GM13976 (cell line): ENCODE measurements at regions not wholly inside any gene's neighbourhood (a gene's known extent, or its start where the extent isn't known, plus 50 kb on each side); places are given as distances from the start of the nearest gene placed in this dataset.

Experiments used
- DNase-seq: peaks from one replicate; pipeline ENCODE4 v3.0.0; 2012; ENCODE audit warnings: low spot score
- in situ Hi-C: fragments of 300-500 bp; cut with MboI; formaldehyde crosslinking; loops from one replicate; pipeline ENCODE4 v1.12.0; 2022; ENCODE audit warnings: low sequenced_read_pairs, mixed read lengths, inconsistent platforms; ENCODE audit not compliant: unreplicated experiment
- TF ChIP-seq, protein P1 (sequence below): IDR thresholded peaks from 2 replicates; pipeline ENCODE4 v1.5.1; 2012; ENCODE audit warnings: borderline replicate concordance, mild to moderate bottlenecking; ENCODE audit not compliant: insufficient read depth; ENCODE audit errors: extremely low read depth, missing control alignments, control extremely low read depth

DNA sequence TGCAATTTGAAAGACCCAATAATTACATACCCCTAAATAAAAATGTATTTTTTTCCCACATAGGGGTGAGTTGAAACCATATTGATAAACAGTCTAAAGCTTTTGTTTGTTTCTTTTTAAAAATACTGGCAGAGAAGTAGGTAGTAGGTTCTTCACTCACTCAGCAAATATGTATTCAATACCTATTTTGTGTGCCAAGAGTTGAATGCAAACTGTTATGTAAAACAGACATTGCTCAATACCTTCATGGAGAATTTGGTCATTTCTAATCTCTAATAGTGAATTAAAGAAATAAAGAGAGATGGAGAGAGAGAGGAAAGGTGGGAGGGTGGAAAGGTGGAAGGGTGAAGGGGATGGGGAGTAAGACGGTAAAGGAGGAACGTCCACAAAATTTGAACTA, 589.9 kb upstream of the GNPDA2 start:
- in situ Hi-C loops, result no loop called here
- no peak for DNase-seq
- TF ChIP-seq, protein P1, sequence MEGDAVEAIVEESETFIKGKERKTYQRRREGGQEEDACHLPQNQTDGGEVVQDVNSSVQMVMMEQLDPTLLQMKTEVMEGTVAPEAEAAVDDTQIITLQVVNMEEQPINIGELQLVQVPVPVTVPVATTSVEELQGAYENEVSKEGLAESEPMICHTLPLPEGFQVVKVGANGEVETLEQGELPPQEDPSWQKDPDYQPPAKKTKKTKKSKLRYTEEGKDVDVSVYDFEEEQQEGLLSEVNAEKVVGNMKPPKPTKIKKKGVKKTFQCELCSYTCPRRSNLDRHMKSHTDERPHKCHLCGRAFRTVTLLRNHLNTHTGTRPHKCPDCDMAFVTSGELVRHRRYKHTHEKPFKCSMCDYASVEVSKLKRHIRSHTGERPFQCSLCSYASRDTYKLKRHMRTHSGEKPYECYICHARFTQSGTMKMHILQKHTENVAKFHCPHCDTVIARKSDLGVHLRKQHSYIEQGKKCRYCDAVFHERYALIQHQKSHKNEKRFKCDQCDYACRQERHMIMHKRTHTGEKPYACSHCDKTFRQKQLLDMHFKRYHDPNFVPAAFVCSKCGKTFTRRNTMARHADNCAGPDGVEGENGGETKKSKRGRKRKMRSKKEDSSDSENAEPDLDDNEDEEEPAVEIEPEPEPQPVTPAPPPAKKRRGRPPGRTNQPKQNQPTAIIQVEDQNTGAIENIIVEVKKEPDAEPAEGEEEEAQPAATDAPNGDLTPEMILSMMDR, result no peak

DNA sequence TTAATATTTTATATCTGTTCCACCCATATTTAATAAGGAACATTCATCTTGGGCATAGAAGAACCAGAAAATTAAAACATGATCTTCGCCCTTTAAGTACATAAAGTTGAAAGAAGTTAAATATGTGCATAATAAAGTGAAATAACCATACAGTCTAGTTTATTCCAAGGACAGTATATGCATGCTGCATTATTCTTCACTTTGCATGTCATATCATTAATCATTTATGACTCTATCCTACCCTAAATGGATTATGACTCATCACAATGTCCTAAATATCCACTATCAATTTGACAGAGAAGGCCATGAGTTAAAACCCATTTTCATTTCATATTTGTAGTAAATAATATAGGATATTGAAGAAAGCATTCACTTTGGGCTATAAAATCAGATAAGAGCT, 576.5 kb upstream of the GNPDA2 start:
- no peak for DNase-seq
- in situ Hi-C loops, result no loop called here
- TF ChIP-seq, protein P1, result no peak

DNA sequence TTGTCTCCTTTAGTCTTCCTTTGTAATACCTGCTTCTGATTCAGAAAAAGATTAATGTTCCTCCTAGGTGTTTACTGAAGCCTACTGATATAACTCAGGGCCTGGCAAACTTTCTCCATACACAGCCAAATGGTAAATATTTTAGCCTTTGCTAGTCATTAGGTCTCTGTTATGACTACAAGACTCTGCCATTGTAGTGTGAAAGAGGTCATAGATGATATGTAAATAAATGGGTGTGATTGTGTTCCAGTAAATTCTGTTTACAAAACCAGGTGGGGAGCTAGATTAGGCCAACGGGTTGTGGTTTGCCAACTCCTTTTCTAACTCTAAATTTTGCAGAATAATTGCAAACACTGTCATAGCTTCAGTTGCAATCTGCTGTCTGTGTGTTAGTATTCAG, 568.1 kb upstream of the GNPDA2 start:
- in situ Hi-C loops, result no loop called here
- TF ChIP-seq, protein P1, result no peak
- no peak for DNase-seq

DNA sequence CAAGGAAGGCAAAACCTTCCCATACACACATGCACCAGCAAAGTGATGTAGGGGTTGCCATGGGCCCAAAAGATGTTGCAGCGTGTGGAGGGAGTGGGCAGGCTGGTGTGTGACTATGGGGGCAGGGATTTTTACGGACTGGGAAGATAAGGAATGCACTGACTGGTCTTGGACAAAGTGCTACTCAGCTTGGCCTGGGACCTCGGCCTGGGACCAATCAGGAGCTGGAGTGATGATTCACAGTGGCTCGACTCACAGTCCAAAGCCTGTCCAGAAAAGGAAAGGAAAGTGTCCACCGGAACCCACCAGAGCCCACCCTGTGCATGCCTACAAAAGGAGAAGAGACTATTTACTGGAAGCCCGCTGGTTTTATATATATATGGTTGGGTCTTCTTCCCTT, 567.0 kb upstream of the GNPDA2 start:
- no peak for DNase-seq
- TF ChIP-seq, protein P1, result no peak
- in situ Hi-C loops, result no loop called here

DNA sequence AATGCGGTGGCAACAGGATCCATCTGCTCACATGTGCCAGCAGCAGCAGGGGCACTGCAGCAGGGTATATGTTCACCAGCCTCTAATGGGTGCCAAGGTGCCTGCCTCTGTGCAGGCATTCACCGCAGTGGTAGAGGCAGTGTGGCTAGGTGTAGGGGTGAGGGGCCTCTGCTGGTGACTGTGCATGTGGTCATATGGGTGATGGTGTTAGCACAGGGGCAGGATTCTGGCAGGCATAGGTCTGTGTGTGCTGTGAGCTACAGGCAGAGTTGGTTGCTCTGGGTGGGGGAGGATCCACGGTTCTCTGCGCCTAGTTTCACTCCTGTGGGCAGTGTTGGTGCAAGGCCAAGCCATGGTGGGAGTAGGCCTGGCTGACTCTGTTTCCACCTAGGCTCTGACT, 566.5 kb upstream of the GNPDA2 start:
- no peak for DNase-seq
- TF ChIP-seq, protein P1, result no peak
- in situ Hi-C loops, result no loop called here

DNA sequence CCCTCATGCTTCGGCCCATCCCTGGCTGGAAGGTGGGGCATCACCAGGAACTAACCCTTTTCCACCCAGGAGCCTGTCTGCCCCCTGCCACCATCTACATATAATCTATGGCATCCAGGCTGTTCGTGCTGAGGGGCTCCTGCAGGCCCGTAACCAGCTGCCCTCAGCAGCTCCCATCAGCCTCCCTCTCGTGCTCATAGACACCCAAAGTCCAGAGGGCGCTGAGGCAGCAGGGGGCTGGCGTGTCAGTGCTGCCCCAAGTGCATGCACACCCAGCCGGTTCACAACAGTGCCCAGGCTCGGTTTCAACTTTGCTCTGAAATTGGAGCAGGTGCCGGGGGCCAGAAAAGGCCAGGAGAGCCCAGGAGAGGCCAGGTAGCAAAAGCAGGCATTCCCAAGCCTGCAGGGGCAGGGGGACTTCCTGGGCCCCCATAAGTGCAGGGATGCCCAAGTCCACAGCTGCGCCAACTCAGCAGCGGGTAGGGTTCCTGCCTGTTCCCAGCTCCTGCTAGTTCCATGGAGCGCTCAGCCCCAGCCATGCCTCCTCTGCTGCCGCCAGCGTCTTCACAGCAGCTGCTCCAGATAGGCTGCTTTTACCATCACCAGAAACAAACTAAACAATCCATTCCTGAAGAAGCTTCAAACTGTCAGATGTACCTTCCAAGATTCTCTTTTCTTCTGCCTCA, 558.2 kb upstream of the GNPDA2 start:
- in situ Hi-C loops, result no loop called here

More for the DNA sequence above, 558.2 kb upstream of the GNPDA2 start:
- TF ChIP-seq, protein P1, result no peak
- no peak for DNase-seq
